Lung (tissue), 11 donors: ENCODE measurements at regions not wholly inside any gene's neighbourhood (a gene's known extent, or its start where the extent isn't known, plus 50 kb on each side); places are given as distances from the start of the nearest gene placed in this dataset.

Source experiments
- ATAC-seq: fragments of 200-7000 bp; cut with Tn5 transposase; one replicate; pipeline ENCODE4 v1.9.1; 2020; ENCODE audit warnings: moderate number of reproducible peaks; ENCODE audit not compliant: insufficient read depth, low FRiP score
- DNase-seq, 3 donors: peaks; one replicate each; pipeline ENCODE4 v3.0.0-alpha.2; 2013 to 2017
- H3K27ac ChIP-seq, 2 donors: one replicate each; pipeline ENCODE4 v1.5.1; 2013; ENCODE audit warnings: mild to moderate bottlenecking in 2 of 2, moderate library complexity in 2 of 2, control low read depth in 1 of 2, inconsistent platforms in 1 of 2, low read depth in 1 of 2, low read length in 1 of 2
- H3K27me3 ChIP-seq, 3 donors: one replicate each; pipeline ENCODE4 v1.5.1; 2013; ENCODE audit warnings: low read length in 2 of 3; ENCODE audit not compliant: control insufficient read depth in 3 of 3, insufficient read depth in 3 of 3
- H3K36me3 ChIP-seq, 4 donors: one replicate each; pipeline ENCODE4 v1.5.1; 2013; ENCODE audit warnings: low read length in 4 of 4, mild to moderate bottlenecking in 1 of 4, moderate library complexity in 1 of 4; ENCODE audit not compliant: control insufficient read depth in 4 of 4, insufficient read depth in 4 of 4
- H3K4me1 ChIP-seq, 5 donors: one replicate each; pipeline ENCODE4 v1.5.1; 2013; ENCODE audit warnings: low read length in 5 of 5, mild to moderate bottlenecking in 2 of 5, moderate library complexity in 1 of 5; ENCODE audit not compliant: control insufficient read depth in 5 of 5, insufficient read depth in 5 of 5
- H3K4me3 ChIP-seq: one replicate; pipeline ENCODE4 v1.5.1; 2013; ENCODE audit warnings: mild to moderate bottlenecking, control low read depth, moderate library complexity
- H3K9ac ChIP-seq, 2 donors: one replicate each; pipeline ENCODE4 v1.5.1; 2013; ENCODE audit warnings: low read length in 2 of 2, control low read depth in 1 of 2; ENCODE audit not compliant: insufficient read depth in 1 of 2
- H3K9me3 ChIP-seq, 4 donors: one replicate each; pipeline ENCODE4 v1.5.1; 2013; ENCODE audit warnings: low read length in 3 of 4, mild to moderate bottlenecking in 1 of 4, moderate library complexity in 1 of 4; ENCODE audit not compliant: control insufficient read depth in 4 of 4, insufficient read depth in 3 of 4
- CTCF ChIP-seq: IDR thresholded peaks from 2 replicates; pipeline ENCODE4 v1.5.1; 2012; ENCODE audit warnings: mild to moderate bottlenecking; ENCODE audit errors: control extremely low read depth, extremely low read depth
- WGBS, 2 donors: extraction: QIAGEN DNeasy Blood & Tissue Kit; methylation state at CpG; one replicate each; pipeline ENCODE4 v1.1.7; 2013; 5-methylcytosine and 5-hydroxymethylcytosine counted together
- donor health status: control.
- donor health status: control.
- donor health status: Bipolar disorder and iron deficiency.
- donor health status: healthy.
- donor health status: DM: yes; HTN: yes; CAD: no.

GRCh38 chr12:59070322-59070933, 150.1 kb upstream of the LRIG3 start:
- H3K36me3 ChIP-seq, result no peaks in the 10 kb centered on the region
- peak in 2 of 3 donors; percentile 57 to 59 for DNase-seq
- no peak for TF ChIP-seq CTCF
- no peaks in the 10 kb centered on the region for H3K9me3 ChIP-seq
- H3K9ac ChIP-seq, result no peak overlapping the region
- ATAC-seq, result no peak
- H3K27me3 ChIP-seq, result no peaks in the 10 kb centered on the region
- peaks cover 0 to 12% (median 5%) of the 10 kb centered on the region in 5 donors for H3K4me1 ChIP-seq
- H3K4me3 ChIP-seq, result no peak overlapping the region
- H3K27ac ChIP-seq, result no peak overlapping the region
- 28 to 53% methylated on average over 3 of the region's 3 CpGs for WGBS, 2 donors

- no peak overlapping the region for H3K9ac ChIP-seq
- 71 to 81% methylated on average over 1 of the region's 1 CpG for WGBS, 2 donors
These were observed 149.2 kb upstream of the LRIG3 start for GRCh38 chr12:59069516-59069915.

GRCh38 chr12:59068436-59068835, 148.1 kb upstream of the LRIG3 start:
- Histone ChIP-seq H3K4me3 (no peak overlapping the region), H3K4me1 (peaks cover 0 to 7% (median 5%) of the 10 kb centered on the region in 5 donors), H3K27me3 (no peaks in the 10 kb centered on the region), H3K27ac (no peak overlapping the region), H3K36me3 (no peaks in the 10 kb centered on the region), H3K9ac (no peak overlapping the region), H3K9me3 (no peaks in the 10 kb centered on the region)
- 88 to 95% methylated on average over 3 of the region's 3 CpGs for WGBS, 2 donors
- TF ChIP-seq CTCF, result no peak
- DNase-seq (no peak), ATAC-seq (no peak)

More at GRCh38 chr12:59069516-59069915, 149.2 kb upstream of the LRIG3 start:
- H3K27ac ChIP-seq, result no peak overlapping the region
- no peaks in the 10 kb centered on the region for H3K36me3 ChIP-seq
- peaks cover 0 to 7% (median 5%) of the 10 kb centered on the region in 5 donors for H3K4me1 ChIP-seq
- no peaks in the 10 kb centered on the region for H3K9me3 ChIP-seq
- no peak for ATAC-seq
- no peaks in the 10 kb centered on the region for H3K27me3 ChIP-seq
- DNase-seq, result no peak
- no peak overlapping the region for H3K4me3 ChIP-seq
- TF ChIP-seq CTCF, result no peak

GRCh38 chr12:59067083-59067482, 146.8 kb upstream of the LRIG3 start:
- ATAC-seq (no peak), DNase-seq (peak; percentile 32 to 76 (median 75))
- Histone ChIP-seq H3K27me3 (no peaks in the 10 kb centered on the region), H3K9ac (no peak overlapping the region), H3K9me3 (no peaks in the 10 kb centered on the region), H3K36me3 (no peaks in the 10 kb centered on the region), H3K4me1 (peaks cover 0 to 7% (median 5%) of the 10 kb centered on the region in 5 donors), H3K4me3 (no peak overlapping the region), H3K27ac (no peak overlapping the region)
- 30 to 38% methylated on average over 2 of the region's 2 CpGs for WGBS, 2 donors
- no peak for TF ChIP-seq CTCF
